AG04450 (cell line): ENCODE measurements at regions not wholly inside any gene's neighbourhood (a gene's known extent, or its start where the extent isn't known, plus 50 kb on each side); places are given as distances from the start of the nearest gene placed in this dataset.

Experiments
- CTCF ChIA-PET: fragments of 300-600, 350-600 bp; formaldehyde crosslinking; extraction: SDS; loops from one replicate; lab custom pipeline; 2022; ENCODE audit warnings: antibody characterized with exemption, inconsistent platforms; lab: Charles Lee
- POLR2A ChIA-PET: fragments of 350-600 bp; formaldehyde crosslinking; extraction: SDS; loops from one replicate; lab custom pipeline; 2021; ENCODE audit warnings: antibody characterized with exemption, inconsistent platforms; lab: Yijun Ruan, JAX
- DNase-seq: peaks from one replicate; pipeline ENCODE4 v3.0.0-alpha.2; 2011; ENCODE audit warnings: low read depth, low spot score
- H3K27ac ChIP-seq: one replicate; pipeline ENCODE4 v1.5.1; 2012; ENCODE audit warnings: low read depth, low read length, control low read depth
- H3K27me3 ChIP-seq: one replicate; pipeline ENCODE4 v1.6.0; 2012; ENCODE audit warnings: low read length; ENCODE audit not compliant: control insufficient read depth, insufficient read depth
- H3K4me3 ChIP-seq: 2 replicates; pipeline ENCODE4 v1.5.1; 2011; ENCODE audit warnings: mild to moderate bottlenecking, low read depth, low read length, control low read depth
- H3K9me3 ChIP-seq: 2 replicates; pipeline ENCODE4 v1.5.1; 2012; ENCODE audit warnings: low read length; ENCODE audit not compliant: control insufficient read depth, insufficient read depth
- TF ChIP-seq, protein P1 (sequence below): IDR thresholded peaks from 2 replicates; pipeline ENCODE4 v1.5.1; 2011; ENCODE audit warnings: low read depth, low read length, control low read depth, inconsistent platforms

GRCh38 chr9:18335825-18336224 lies 138.1 kb upstream of the ADAMTSL1 start:
- H3K27me3 ChIP-seq = no peaks in the 10 kb centered on the region
- CTCF ChIA-PET = interaction anchor here (1.1 kb wide), 1 partner anchor 693 kb away, joined by 3 read pairs; no protein-coding TSS in a partner anchor
- no peak for DNase-seq
- POLR2A ChIA-PET = no interaction called here
- H3K27ac ChIP-seq = no peak overlapping the region
- H3K9me3 ChIP-seq = no peaks in the 10 kb centered on the region
- H3K4me3 ChIP-seq = no peak overlapping the region
- TF ChIP-seq, protein P1, sequence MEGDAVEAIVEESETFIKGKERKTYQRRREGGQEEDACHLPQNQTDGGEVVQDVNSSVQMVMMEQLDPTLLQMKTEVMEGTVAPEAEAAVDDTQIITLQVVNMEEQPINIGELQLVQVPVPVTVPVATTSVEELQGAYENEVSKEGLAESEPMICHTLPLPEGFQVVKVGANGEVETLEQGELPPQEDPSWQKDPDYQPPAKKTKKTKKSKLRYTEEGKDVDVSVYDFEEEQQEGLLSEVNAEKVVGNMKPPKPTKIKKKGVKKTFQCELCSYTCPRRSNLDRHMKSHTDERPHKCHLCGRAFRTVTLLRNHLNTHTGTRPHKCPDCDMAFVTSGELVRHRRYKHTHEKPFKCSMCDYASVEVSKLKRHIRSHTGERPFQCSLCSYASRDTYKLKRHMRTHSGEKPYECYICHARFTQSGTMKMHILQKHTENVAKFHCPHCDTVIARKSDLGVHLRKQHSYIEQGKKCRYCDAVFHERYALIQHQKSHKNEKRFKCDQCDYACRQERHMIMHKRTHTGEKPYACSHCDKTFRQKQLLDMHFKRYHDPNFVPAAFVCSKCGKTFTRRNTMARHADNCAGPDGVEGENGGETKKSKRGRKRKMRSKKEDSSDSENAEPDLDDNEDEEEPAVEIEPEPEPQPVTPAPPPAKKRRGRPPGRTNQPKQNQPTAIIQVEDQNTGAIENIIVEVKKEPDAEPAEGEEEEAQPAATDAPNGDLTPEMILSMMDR = no peak

DNA sequence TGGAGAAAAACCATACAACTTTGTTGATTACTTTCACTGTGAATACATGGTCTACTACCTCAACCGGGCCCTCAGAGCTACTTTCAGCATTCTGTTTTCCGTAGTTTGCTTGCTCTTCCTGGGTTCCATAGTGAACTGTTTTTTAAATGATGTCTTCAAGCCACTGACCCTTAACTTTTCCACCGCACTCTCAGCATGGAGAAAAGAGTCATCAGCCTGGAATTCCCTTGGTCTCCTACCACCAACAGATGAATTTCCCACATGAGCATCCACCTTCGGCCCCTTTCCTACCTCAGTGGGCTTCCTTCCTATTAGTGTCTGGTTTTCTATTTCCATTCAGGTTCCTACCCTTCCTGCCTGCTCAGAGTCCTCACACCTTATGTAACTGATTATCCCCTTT lies 135.9 kb upstream of the ADAMTSL1 start:
- H3K9me3 ChIP-seq = no peaks in the 10 kb centered on the region
- TF ChIP-seq, protein P1 = no peak
- ChIA-PET CTCF (no interaction called here), POLR2A (no interaction called here)
- H3K27ac ChIP-seq = no peak overlapping the region
- no peaks in the 10 kb centered on the region for H3K27me3 ChIP-seq
- no peak overlapping the region for H3K4me3 ChIP-seq
- DNase-seq = no peak

- no peak overlapping the region for H3K4me3 ChIP-seq
- CTCF ChIA-PET = no interaction called here
- POLR2A ChIA-PET = no interaction called here
- DNase-seq = no peak
- TF ChIP-seq, protein P1 = no peak
- H3K27ac ChIP-seq = no peak overlapping the region
- no peaks in the 10 kb centered on the region for H3K9me3 ChIP-seq
- no peaks in the 10 kb centered on the region for H3K27me3 ChIP-seq
Observed at GRCh38 chr9:18343784-18344183, 130.2 kb upstream of the ADAMTSL1 start.

DNA sequence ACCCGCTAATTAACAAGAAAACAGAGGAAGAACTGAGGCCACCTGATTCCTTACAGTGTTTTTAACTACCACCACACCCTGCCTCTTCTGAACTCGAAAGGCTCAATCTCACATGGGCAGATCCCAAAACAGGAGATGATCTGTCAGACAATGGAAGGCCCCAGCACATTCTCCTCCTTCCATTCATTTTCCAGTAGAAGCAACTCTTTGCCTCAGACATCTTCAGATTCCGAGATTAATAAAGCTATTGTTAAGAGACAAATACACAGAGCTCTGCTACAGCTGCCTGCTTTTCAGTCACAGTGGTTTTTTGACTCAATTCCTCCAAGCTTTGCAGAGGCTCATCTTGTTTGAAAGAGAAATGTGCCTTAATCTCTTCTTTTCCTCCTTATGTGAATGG lies 127.2 kb upstream of the ADAMTSL1 start:
- POLR2A ChIA-PET = no interaction called here
- Histone ChIP-seq H3K27me3 (no peaks in the 10 kb centered on the region), H3K27ac (no peak overlapping the region), H3K9me3 (no peaks in the 10 kb centered on the region), H3K4me3 (no peak overlapping the region)
- CTCF ChIA-PET = no interaction called here
- DNase-seq = no peak
- TF ChIP-seq, protein P1 = no peak

DNA sequence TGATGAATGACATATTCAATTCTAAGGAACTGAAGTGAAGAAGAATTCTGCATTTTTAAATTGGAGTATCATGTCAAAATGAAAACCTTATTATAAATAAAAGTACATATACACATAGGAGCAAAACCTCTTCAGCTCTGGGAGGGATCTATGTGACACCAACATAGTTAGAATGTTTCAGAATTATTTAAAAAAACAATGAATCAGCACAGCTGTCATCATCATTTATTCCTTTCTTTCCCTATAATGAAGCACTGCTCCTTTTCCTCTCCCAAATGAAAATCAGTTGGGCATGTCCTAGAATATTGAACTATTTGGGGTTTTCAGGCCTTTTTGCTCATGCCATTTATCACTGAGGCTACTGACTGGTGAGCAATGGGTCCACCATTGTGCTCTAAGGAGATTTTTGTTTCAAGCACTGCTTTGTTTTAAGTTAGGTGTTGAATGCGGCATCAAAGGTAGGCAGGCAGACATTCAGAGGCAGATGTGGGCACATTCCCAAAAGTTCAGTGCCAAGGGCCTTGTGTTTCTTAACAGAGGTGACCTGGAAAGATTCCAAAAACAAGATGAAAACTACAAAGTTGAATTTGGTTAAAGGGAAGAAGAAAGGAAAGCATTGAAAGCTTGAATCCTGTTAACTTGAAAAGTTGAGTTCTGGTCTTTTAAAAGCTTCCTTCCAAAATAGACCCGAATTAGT lies 126.4 kb upstream of the ADAMTSL1 start:
- DNase-seq = no peak
- CTCF ChIA-PET = interaction anchor here (1.1 kb wide), 2 partner anchors 20 to 91 kb away, joined by 3 to 4 read pairs; no protein-coding TSS in a partner anchor

More for the DNA sequence above, 126.4 kb upstream of the ADAMTSL1 start:
- no peaks in the 10 kb centered on the region for H3K27me3 ChIP-seq
- no peaks in the 10 kb centered on the region for H3K9me3 ChIP-seq
- TF ChIP-seq, protein P1 = no peak
- no peak overlapping the region for H3K4me3 ChIP-seq
- H3K27ac ChIP-seq = no peak overlapping the region
- POLR2A ChIA-PET = no interaction called here
